ENCODE measurements at regions not wholly inside any gene's neighbourhood (a gene's known extent, or its start where the extent isn't known, plus 50 kb on each side); places are given as distances from the start of the nearest gene placed in this dataset.

- TF ChIP-seq CTCF (IDR thresholded peaks at IDR 0.05), result no peak
- TF ChIP-seq POLR2A (IDR thresholded peaks at IDR 0.05), result no peak
Measured at GRCh38 chr15:96818861-96819260, 488.4 kb downstream of the NR2F2 start.
